ENCODE measurements at regions not wholly inside any gene's neighbourhood (a gene's known extent, or its start where the extent isn't known, plus 50 kb on each side); places are given as distances from the start of the nearest gene placed in this dataset.

GRCh38 chrX:45266456-45266855, 65.8 kb upstream of the DIPK2B start:
- TF ChIP-seq POLR2A (IDR thresholded peaks at IDR 0.05; ENCODE audit: extremely low read depth, insufficient read length): no peak
- TF ChIP-seq CTCF (IDR thresholded peaks at IDR 0.05; ENCODE audit: low read depth, low read length): no peak

All from NB4 (cell line).